Osteoblast (primary cell): ENCODE measurements at regions not wholly inside any gene's neighbourhood (a gene's known extent, or its start where the extent isn't known, plus 50 kb on each side); places are given as distances from the start of the nearest gene placed in this dataset.

Experiments used
- DNase-seq: peaks from one replicate; pipeline ENCODE4 v3.0.0; 2011; ENCODE audit warnings: low spot score, mixed read lengths; ENCODE audit not compliant: insufficient read length; ENCODE audit errors: missing footprints
- H2AFZ ChIP-seq: 2 replicates; pipeline ENCODE4 v1.6.0; 2011; ENCODE audit warnings: mild to moderate bottlenecking, low read length
- H3K27ac ChIP-seq: 2 replicates; pipeline ENCODE4 v1.5.1; 2011; ENCODE audit warnings: mild to moderate bottlenecking, low read depth, low read length, moderate library complexity
- H3K27me3 ChIP-seq: 2 replicates; pipeline ENCODE4 v1.6.0; 2012; ENCODE audit warnings: mild to moderate bottlenecking, control low read depth, inconsistent platforms, low read length, moderate library complexity; ENCODE audit not compliant: insufficient read depth
- H3K36me3 ChIP-seq: 2 replicates; pipeline ENCODE4 v1.5.1; 2011; ENCODE audit warnings: mild to moderate bottlenecking, low read length, control low read depth, moderate library complexity; ENCODE audit not compliant: insufficient read depth
- H3K4me1 ChIP-seq: 2 replicates; pipeline ENCODE4 v1.5.1; 2011; ENCODE audit warnings: mild to moderate bottlenecking, low read length, control low read depth, moderate library complexity; ENCODE audit not compliant: insufficient read depth
- H3K4me2 ChIP-seq: 2 replicates; pipeline ENCODE4 v1.6.0; 2011; ENCODE audit warnings: mild to moderate bottlenecking, low read length; ENCODE audit not compliant: insufficient read depth
- H3K4me3 ChIP-seq: fragments of 200-600 bp; sonication (generic); 3 replicates; pipeline ENCODE4 v1.5.1; 2012; ENCODE audit warnings: mild to moderate bottlenecking, low read length, inconsistent platforms; ENCODE audit not compliant: insufficient read depth
- H3K79me2 ChIP-seq: 2 replicates; pipeline ENCODE4 v1.6.0; 2012; ENCODE audit warnings: mild to moderate bottlenecking, low read length, control low read depth, inconsistent platforms; ENCODE audit not compliant: insufficient read depth
- H3K9me3 ChIP-seq: 2 replicates; pipeline ENCODE4 v1.5.1; 2011; ENCODE audit warnings: low read depth, low read length, control low read depth
- H4K20me1 ChIP-seq: 2 replicates; pipeline ENCODE4 v1.6.0; 2012; ENCODE audit warnings: mild to moderate bottlenecking, low read length, control low read depth; ENCODE audit not compliant: insufficient read depth
- TF ChIP-seq, protein P1 (sequence below): IDR thresholded peaks from 2 replicates; pipeline ENCODE4 v1.5.1; 2011; ENCODE audit warnings: mild to moderate bottlenecking, low read depth, low read length, moderate library complexity; ENCODE audit errors: extremely low read depth

DNA sequence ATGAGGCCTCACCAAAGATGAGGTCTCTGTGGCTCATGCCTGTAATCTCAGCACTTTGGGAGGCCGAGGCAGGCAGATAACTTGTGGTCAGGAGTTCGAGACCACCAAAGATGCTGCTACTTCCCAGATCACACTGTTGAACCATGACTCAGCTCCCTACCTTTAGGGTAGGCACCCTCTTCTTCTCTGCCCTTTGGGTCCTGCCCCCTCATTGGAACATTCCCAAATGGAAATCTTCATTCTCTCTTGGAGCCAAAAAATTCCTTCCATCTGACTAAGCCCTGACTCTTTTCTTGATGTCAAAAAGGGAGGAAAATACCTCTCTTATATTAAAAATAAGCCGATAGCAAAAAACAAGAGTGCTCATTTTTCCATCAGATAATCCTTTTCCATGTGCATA is 183.5 kb downstream of the PAX3 start:
- DNase-seq = no peak
- no peak overlapping the region for H3K4me2 ChIP-seq

DNA sequence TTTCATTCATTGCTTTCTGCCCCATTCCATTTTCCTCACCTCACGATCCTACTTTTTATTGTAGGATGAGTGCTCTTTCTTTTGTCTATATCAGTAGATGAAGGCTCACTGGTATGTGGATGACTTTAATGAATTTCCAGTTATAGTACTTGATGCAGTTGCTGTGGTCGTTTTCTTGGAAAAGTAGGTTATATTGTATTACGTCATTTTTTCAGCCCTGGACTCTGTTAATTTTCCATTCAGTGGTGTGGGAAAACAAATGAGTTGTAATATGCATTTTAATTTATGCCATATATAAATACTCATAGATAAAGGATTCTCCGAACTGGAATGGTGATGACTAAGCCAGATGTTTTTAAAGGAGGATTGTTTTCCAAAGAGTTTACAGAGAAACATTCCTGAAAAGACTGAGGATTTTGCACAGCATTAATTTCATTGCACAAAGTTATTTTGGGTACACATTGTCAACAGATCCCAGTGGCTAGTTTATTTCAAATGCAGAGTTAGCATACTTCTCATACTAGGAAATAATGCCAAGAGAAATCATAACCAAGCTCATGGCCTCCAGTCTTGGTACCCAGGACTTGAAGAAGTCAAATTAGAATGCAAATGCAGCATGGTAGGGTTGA is 189.7 kb downstream of the PAX3 start:
- DNase-seq = no peak
- H3K27me3 ChIP-seq = no peaks in the 10 kb centered on the region
- H3K36me3 ChIP-seq = no peaks in the 10 kb centered on the region
- TF ChIP-seq, protein P1, sequence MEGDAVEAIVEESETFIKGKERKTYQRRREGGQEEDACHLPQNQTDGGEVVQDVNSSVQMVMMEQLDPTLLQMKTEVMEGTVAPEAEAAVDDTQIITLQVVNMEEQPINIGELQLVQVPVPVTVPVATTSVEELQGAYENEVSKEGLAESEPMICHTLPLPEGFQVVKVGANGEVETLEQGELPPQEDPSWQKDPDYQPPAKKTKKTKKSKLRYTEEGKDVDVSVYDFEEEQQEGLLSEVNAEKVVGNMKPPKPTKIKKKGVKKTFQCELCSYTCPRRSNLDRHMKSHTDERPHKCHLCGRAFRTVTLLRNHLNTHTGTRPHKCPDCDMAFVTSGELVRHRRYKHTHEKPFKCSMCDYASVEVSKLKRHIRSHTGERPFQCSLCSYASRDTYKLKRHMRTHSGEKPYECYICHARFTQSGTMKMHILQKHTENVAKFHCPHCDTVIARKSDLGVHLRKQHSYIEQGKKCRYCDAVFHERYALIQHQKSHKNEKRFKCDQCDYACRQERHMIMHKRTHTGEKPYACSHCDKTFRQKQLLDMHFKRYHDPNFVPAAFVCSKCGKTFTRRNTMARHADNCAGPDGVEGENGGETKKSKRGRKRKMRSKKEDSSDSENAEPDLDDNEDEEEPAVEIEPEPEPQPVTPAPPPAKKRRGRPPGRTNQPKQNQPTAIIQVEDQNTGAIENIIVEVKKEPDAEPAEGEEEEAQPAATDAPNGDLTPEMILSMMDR = no peak
- no peak overlapping the region for H3K27ac ChIP-seq
- no peaks in the 10 kb centered on the region for H3K4me1 ChIP-seq
- H3K4me3 ChIP-seq = no peak overlapping the region
- no peak overlapping the region for H3K4me2 ChIP-seq
- H2AFZ ChIP-seq = no peak overlapping the region
- no peaks in the 10 kb centered on the region for H3K9me3 ChIP-seq
- H3K79me2 ChIP-seq = no peaks in the 10 kb centered on the region
- no peaks in the 10 kb centered on the region for H4K20me1 ChIP-seq

More for the DNA sequence above, 183.5 kb downstream of the PAX3 start:
- H3K4me3 ChIP-seq = no peak overlapping the region
- H3K4me1 ChIP-seq = no peaks in the 10 kb centered on the region
- H3K79me2 ChIP-seq = no peaks in the 10 kb centered on the region
- no peak overlapping the region for H2AFZ ChIP-seq
- H4K20me1 ChIP-seq = no peaks in the 10 kb centered on the region
- H3K27ac ChIP-seq = no peak overlapping the region
- TF ChIP-seq, protein P1 = no peak
- no peaks in the 10 kb centered on the region for H3K27me3 ChIP-seq
- no peaks in the 10 kb centered on the region for H3K9me3 ChIP-seq
- H3K36me3 ChIP-seq = no peaks in the 10 kb centered on the region

DNA sequence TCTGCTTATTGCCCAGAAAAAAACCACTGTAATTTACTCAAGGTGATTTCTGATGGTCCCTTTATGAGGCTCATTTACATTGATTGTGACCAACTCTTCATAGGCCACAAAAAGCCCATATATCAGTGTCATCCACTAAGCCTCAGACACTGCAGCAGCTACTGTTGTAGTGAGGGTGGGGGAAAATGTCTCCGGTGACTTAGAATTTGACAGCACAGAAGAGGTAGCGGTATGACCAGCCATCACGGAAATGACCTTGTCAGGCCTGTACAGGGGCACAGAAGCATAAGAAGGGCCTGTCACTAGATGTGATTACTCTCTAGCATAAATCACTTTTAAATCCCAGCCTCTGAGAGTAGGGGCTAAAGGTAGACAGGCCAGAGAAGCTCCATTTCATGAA is 190.3 kb downstream of the PAX3 start:
- Histone ChIP-seq H3K4me1 (no peaks in the 10 kb centered on the region), H3K79me2 (no peaks in the 10 kb centered on the region), H2AFZ (no peak overlapping the region), H3K9me3 (no peaks in the 10 kb centered on the region), H4K20me1 (no peaks in the 10 kb centered on the region), H3K27ac (no peak overlapping the region), H3K36me3 (no peaks in the 10 kb centered on the region), H3K27me3 (no peaks in the 10 kb centered on the region), H3K4me3 (no peak overlapping the region), H3K4me2 (no peak overlapping the region)
- no peak for DNase-seq
- TF ChIP-seq, protein P1 = no peak

DNA sequence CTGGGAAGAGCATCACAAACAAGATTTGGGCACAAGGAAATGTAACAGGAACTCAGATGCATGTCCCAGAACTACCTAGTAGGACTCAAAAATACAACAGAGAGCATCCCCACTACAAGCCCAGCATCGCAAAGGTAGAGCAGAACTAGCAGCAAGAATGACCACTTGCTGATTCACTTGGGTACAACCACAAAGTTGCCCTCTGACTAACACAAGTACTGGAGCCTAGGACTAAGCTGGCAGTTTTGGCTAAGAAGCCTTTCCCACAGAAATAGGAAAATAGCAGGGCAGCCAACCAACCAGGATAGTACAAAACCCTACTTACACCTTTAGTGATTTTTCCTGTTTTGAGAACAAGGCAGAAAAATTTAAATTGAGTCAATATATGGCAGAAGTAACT is 193.8 kb downstream of the PAX3 start:
- H3K9me3 ChIP-seq = no peaks in the 10 kb centered on the region
- no peak for DNase-seq
- TF ChIP-seq, protein P1 = no peak
- no peak overlapping the region for H3K4me2 ChIP-seq
- H3K27ac ChIP-seq = no peak overlapping the region
- no peak overlapping the region for H2AFZ ChIP-seq
- H4K20me1 ChIP-seq = no peaks in the 10 kb centered on the region
- H3K79me2 ChIP-seq = no peaks in the 10 kb centered on the region
- no peaks in the 10 kb centered on the region for H3K27me3 ChIP-seq
- H3K4me1 ChIP-seq = no peaks in the 10 kb centered on the region
- no peak overlapping the region for H3K4me3 ChIP-seq
- H3K36me3 ChIP-seq = no peaks in the 10 kb centered on the region
